ENCODE measurements at regions not wholly inside any gene's neighbourhood (a gene's known extent, or its start where the extent isn't known, plus 50 kb on each side); places are given as distances from the start of the nearest gene placed in this dataset.

DNA sequence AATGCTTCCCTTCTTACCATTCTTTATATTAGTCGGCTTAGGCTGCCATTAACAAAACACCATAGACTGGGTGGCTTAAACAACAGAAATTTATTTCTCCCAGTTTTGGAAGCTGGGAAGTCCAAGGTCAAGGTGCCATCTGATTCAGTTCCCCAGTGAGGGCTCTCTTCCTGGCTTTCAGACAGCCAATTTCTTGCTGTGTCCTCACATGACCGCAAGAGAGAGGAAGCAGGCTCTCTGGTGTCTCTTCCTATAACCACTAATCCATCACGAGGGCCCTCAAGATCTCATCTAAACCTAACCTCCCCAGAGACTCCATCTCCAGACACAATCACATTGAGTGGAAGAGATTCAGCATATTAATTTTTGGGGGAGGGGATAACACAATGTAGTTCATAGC lies 193.0 kb upstream of the SGK1 start:
- Histone ChIP-seq H3K27me3 (no peaks in the 10 kb centered on the region), H3K9me3 (no peaks in the 10 kb centered on the region), H3K36me3 (no peaks in the 10 kb centered on the region), H3K4me1 (ENCODE audit: control insufficient read depth in 1 of 2, insufficient read depth in 1 of 2, low read depth in 1 of 2, low read length in 1 of 2) (peaks cover 7 to 21% of the 10 kb centered on the region in 2 experiments), H3K4me3 (ENCODE audit: low read depth in 1 of 2, low read length in 1 of 2) (no peak overlapping the region), H3K27ac (no peak overlapping the region)
- TF ChIP-seq, protein P1, sequence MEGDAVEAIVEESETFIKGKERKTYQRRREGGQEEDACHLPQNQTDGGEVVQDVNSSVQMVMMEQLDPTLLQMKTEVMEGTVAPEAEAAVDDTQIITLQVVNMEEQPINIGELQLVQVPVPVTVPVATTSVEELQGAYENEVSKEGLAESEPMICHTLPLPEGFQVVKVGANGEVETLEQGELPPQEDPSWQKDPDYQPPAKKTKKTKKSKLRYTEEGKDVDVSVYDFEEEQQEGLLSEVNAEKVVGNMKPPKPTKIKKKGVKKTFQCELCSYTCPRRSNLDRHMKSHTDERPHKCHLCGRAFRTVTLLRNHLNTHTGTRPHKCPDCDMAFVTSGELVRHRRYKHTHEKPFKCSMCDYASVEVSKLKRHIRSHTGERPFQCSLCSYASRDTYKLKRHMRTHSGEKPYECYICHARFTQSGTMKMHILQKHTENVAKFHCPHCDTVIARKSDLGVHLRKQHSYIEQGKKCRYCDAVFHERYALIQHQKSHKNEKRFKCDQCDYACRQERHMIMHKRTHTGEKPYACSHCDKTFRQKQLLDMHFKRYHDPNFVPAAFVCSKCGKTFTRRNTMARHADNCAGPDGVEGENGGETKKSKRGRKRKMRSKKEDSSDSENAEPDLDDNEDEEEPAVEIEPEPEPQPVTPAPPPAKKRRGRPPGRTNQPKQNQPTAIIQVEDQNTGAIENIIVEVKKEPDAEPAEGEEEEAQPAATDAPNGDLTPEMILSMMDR (IDR thresholded peaks at IDR 0.05) = no peak

DNA sequence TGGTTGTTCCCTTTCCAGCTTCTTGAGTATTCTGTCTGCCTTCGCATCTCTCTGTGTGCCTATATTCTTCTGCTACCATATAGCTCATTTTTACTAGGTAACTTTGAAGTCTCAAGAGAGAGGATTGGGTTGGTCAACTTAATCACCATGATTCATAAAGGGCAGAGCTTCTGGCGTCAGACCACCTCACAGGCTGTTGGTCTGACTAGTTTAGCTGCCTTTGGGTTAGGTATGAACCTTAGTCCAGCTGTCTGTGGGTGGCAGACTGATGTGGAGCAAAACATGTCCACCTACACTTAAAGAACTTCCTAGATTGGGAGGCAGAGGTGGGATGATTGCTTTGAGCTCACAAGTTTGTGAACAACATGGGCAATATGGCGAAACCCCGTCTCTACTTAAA lies 192.2 kb upstream of the SGK1 start:
- TF ChIP-seq, protein P1 (IDR thresholded peaks at IDR 0.05) = no peak
- peaks cover 7 to 21% of the 10 kb centered on the region in 2 experiments for H3K4me1 ChIP-seq (ENCODE audit: control insufficient read depth in 1 of 2, insufficient read depth in 1 of 2, low read depth in 1 of 2, low read length in 1 of 2)
- no peaks in the 10 kb centered on the region for H3K9me3 ChIP-seq
- no peak overlapping the region for H3K27ac ChIP-seq
- no peaks in the 10 kb centered on the region for H3K36me3 ChIP-seq
- no peak overlapping the region for H3K4me3 ChIP-seq (ENCODE audit: low read depth in 1 of 2, low read length in 1 of 2)
- H3K27me3 ChIP-seq = no peaks in the 10 kb centered on the region

DNA sequence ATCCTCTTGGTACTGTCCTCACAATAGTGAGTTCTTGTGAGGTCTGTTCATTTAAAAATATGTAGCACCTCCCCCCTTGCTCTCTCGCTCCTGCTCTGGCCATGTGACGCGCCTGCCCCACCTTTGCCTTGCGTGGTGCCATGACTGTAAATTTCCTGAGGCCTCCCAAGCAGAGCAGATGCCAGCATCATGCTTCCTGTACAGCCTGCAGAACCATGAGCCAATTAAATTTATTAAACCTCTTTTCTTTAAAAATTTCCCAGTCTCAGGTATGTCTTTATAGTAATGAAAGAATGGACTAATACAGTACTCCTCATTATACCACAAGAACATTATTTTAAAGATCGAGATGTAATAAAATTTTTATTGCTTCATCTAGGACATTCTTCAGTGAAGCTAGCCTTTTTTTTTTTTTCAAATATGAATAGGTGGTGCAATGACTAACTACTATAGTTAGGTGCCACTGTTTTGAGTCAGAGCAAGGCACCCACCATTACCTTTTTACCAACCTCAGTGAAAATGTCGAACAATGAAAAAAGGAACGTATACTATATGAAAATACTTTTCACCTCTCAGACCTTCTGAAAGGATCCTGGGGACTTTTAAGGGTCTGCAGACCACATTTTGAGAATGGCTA lies 191.1 kb upstream of the SGK1 start:
- TF ChIP-seq, protein P1 (IDR thresholded peaks at IDR 0.05) = no peak
- Histone ChIP-seq H3K27me3 (no peaks in the 10 kb centered on the region), H3K27ac (no peak overlapping the region), H3K36me3 (no peaks in the 10 kb centered on the region), H3K4me1 (ENCODE audit: control insufficient read depth in 1 of 2, insufficient read depth in 1 of 2, low read depth in 1 of 2, low read length in 1 of 2) (peaks cover 7 to 21% of the 10 kb centered on the region in 2 experiments), H3K4me3 (ENCODE audit: low read depth in 1 of 2, low read length in 1 of 2) (no peak overlapping the region), H3K9me3 (no peaks in the 10 kb centered on the region)

DNA sequence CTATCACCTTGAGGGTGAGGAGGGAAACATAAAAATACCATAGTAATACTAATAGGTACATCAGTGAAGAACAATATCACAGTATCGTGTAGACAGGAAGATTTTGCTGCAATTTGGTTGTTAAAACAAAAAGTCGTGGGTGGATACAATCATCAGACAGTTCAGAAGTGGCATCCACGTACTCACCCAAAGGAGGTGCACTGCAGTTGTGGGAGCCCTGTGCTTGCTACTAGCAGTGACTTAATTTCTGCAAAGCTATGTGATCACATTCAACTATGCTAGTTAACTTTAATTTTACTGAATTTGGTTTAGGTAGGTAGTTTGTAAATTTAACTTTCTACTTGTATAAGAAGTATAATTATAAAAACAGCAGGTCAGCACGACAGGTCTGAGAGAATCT lies 188.2 kb upstream of the SGK1 start:
- TF ChIP-seq, protein P1 (IDR thresholded peaks at IDR 0.05) = no peak
- Histone ChIP-seq H3K27me3 (no peaks in the 10 kb centered on the region), H3K36me3 (no peaks in the 10 kb centered on the region), H3K9me3 (no peaks in the 10 kb centered on the region), H3K4me3 (ENCODE audit: low read depth in 1 of 2, low read length in 1 of 2) (no peak overlapping the region), H3K4me1 (ENCODE audit: control insufficient read depth in 1 of 2, insufficient read depth in 1 of 2, low read depth in 1 of 2, low read length in 1 of 2) (peaks cover 5 to 6% of the 10 kb centered on the region in 2 experiments), H3K27ac (no peak overlapping the region)

DNA sequence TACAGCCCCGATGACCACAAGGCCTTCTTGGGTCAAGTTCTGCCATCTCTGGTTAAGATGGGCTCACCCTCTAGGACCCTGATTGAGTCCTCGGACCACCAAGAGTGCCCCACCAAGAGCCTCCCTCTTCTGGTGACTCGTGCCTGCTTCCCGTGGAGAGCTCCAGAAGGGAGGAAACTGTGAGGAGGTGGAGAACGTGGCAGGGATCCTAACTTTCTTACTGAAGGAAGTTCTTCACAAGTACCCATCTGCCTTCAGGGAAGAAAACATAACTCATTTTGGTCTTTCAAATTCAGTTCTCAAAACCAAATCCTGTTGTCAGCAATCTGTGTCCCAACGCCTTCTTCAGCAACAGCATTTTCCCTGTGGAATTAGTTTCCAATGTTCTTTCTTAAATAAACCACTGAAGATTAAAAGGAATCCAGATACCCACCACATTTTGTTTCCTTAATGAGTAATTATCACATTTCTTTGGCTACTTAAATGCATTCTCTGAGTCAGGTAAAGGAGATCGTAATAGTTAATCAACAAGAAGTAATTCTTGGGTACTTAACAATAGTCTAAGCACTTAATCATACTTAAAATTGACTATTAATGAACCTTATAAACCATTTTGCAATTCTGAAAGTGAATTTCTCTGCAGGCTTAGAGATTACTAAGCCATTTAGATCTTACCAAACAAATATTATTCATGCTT lies 185.8 kb upstream of the SGK1 start:
- H3K9me3 ChIP-seq = no peaks in the 10 kb centered on the region
- no peaks in the 10 kb centered on the region for H3K27me3 ChIP-seq
- no peak overlapping the region for H3K4me3 ChIP-seq (ENCODE audit: low read depth in 1 of 2, low read length in 1 of 2)
- TF ChIP-seq, protein P1 (IDR thresholded peaks at IDR 0.05) = no peak
- H3K36me3 ChIP-seq = no peaks in the 10 kb centered on the region
- H3K27ac ChIP-seq = no peak overlapping the region
- H3K4me1 ChIP-seq (ENCODE audit: control insufficient read depth in 1 of 2, insufficient read depth in 1 of 2, low read depth in 1 of 2, low read length in 1 of 2) = no peaks in the 10 kb centered on the region
